HL-60 (cell line): ENCODE measurements at regions not wholly inside any gene's neighbourhood (a gene's known extent, or its start where the extent isn't known, plus 50 kb on each side); places are given as distances from the start of the nearest gene placed in this dataset.

Source experiments
- DNase-seq, 2 experiments: peaks; one replicate each; pipeline ENCODE4 v3.0.0-alpha.2; 2010 to 2020; ENCODE audit warnings: low read depth in 1 of 2, low spot score in 1 of 2
- H3K27ac ChIP-seq: fragments of 250-450 bp; sonication (Bioruptor Pico); replicated peaks from 2 replicates; pipeline ENCODE4 v1.5.1; 2020; ENCODE audit warnings: mild to moderate bottlenecking, moderate library complexity
- H3K27me3 ChIP-seq: fragments of 250-450 bp; sonication (Bioruptor Pico); 2 replicates; pipeline ENCODE4 v1.5.1; 2021; ENCODE audit warnings: mild to moderate bottlenecking, moderate library complexity; ENCODE audit not compliant: insufficient read depth, poor library complexity, severe bottlenecking
- H3K4me3 ChIP-seq: replicated peaks from 2 replicates; pipeline ENCODE4 v1.5.1; 2011; ENCODE audit warnings: mild to moderate bottlenecking, control low read depth, low read length; ENCODE audit not compliant: insufficient read depth
- CTCF ChIP-seq: IDR thresholded peaks from one replicate; pipeline ENCODE4 v1.5.1; 2011; ENCODE audit warnings: low read length, control low read depth, inconsistent platforms; ENCODE audit not compliant: insufficient read depth
- GABPA ChIP-seq: IDR thresholded peaks from 2 replicates; pipeline ENCODE4 v1.6.1; 2012; ENCODE audit warnings: low read depth
- POLR2AphosphoS5 ChIP-seq: IDR thresholded peaks from 2 replicates; pipeline ENCODE4 v1.6.1; 2012; ENCODE audit warnings: low read depth
- REST ChIP-seq: IDR thresholded peaks from 2 replicates; pipeline ENCODE4 v1.6.1; 2012; ENCODE audit warnings: low read depth; ENCODE audit not compliant: insufficient replicate concordance
- SPI1 ChIP-seq: IDR thresholded peaks from 2 replicates; pipeline ENCODE4 v1.6.1; 2012; ENCODE audit warnings: low read depth, mild to moderate bottlenecking, borderline replicate concordance

- no peak for DNase-seq
- Histone ChIP-seq H3K4me3 (no peak overlapping the region), H3K27me3 (no peaks in the 10 kb centered on the region), H3K27ac (no peak overlapping the region)
- TF ChIP-seq POLR2AphosphoS5, result no peak
- no peak for TF ChIP-seq SPI1
- TF ChIP-seq CTCF, result no peak
- no peak for TF ChIP-seq GABPA
- no peak for TF ChIP-seq REST
Observed at GRCh38 chr2:16940214-16940613, 274.6 kb upstream of the CYRIA start.

- no peak overlapping the region for H3K4me3 ChIP-seq
- H3K27me3 ChIP-seq, result no peaks in the 10 kb centered on the region
- H3K27ac ChIP-seq, result no peak overlapping the region
- no peak for DNase-seq
- TF ChIP-seq REST (no peak), GABPA (no peak), CTCF (no peak), SPI1 (no peak), POLR2AphosphoS5 (no peak)
Observed at GRCh38 chr2:16939771-16940170, 274.1 kb upstream of the CYRIA start.

- TF ChIP-seq POLR2AphosphoS5, result no peak
- TF ChIP-seq GABPA, result no peak
- no peak for TF ChIP-seq REST
- no peak for TF ChIP-seq SPI1
- TF ChIP-seq CTCF, result no peak
- Histone ChIP-seq H3K27ac (no peak overlapping the region), H3K4me3 (no peak overlapping the region), H3K27me3 (no peaks in the 10 kb centered on the region)
- no peak for DNase-seq
Observed at GRCh38 chr2:16933355-16933754, 267.7 kb upstream of the CYRIA start.
